NCI-H1092 (cell line): ENCODE measurements at regions not wholly inside any gene's neighbourhood (a gene's known extent, or its start where the extent isn't known, plus 50 kb on each side); places are given as distances from the start of the nearest gene placed in this dataset.

Source experiments
- DNase-seq: peaks from one replicate; lab custom pipeline; 2025; lab: John Stamatoyannopoulos, UW

DNA sequence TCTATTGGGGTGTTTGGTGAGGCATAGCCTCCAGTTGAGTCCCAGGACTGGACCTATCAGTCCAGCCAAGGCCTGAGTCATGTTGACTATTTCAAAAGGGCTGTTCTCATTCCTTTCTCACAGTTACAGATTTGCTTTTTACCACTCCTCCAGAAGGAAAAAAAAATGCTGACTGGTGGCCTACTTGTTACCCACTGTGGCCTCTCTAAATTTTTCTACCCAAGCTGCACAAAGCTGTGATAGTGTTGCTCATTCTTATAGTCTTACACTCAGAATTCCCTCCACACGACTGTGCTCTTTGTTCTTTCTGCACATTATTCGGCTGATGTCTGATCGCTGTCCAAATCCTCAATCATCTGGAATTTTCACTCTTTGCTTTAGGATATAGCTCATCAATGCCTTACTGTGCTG lies 1142.2 kb downstream of the IGSF11 start:
- DNase-seq: no peak

DNA sequence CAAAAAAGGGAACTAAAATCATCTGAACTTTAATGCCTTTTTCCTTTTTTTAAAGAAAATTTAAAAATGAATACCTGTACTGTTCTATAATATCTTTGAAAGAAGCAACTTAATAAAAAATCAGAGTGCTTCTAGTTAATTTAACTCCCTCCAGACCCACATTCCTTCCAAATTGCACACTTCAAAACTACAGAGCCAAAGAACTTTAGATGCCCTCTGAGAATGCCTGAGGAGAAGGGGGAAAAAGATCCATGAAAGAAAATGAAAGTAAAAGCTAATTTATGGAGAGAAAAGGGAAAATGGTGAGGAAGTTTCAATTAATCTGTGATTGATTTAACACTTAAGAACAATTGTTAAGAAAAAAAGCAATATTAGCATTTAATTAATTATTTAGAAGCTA lies 1141.6 kb downstream of the IGSF11 start:
- DNase-seq: no peak

DNA sequence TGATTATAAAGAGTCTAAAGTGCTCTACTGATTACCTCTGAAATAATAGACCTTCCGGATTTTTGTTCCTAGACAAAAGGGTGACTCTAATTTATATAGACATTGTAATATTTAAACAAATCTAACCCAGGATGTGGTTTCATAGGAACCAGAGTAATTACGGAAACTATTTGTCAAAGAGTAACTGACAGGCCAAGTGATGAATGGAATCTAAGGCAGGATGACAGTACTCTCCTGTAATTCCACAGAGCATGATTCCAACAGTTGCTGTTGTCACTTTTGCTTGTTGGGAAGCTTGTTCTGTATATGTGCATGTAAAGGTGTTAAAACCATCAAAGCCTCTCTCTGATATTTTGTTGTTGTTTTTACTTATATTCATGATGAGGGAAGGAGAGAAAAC lies 1141.0 kb downstream of the IGSF11 start:
- DNase-seq: no peak

DNA sequence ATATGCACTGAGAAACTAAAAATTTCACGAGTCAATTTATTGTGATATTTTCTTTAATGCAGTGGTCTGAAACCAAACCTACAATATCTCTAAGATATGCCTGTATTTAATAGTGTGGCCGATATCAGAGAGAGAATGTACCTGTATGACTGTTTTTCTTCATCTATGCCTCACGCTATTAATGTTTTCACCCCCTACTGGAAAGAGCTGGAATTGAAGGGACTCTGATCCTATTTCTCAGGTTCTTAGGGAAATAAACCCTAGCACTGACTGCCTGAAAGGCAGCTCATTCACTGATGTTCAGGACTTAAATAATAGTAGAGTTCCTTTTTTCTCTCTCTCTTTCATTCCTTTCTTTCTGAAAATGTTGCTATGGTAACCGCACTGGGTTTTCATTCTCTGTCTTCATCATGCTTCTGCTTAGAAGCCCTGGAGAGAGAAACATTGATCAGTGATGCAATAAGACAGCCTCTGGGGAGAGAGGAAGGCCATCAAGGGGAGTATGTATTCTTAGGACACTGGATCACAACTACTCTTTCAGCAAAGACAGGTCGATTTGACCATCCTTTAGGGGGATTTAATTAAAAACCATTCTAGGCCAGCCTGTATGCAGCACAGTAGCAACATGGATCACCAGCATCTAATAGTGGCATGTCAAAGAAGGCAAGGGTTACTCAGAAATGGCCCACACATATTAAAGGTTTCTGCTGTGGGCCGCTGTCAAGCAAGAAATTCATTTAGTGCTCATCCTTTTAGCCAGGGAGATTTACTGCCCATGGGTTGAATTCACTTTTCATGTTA lies 1135.7 kb downstream of the IGSF11 start:
- DNase-seq: no peak

DNA sequence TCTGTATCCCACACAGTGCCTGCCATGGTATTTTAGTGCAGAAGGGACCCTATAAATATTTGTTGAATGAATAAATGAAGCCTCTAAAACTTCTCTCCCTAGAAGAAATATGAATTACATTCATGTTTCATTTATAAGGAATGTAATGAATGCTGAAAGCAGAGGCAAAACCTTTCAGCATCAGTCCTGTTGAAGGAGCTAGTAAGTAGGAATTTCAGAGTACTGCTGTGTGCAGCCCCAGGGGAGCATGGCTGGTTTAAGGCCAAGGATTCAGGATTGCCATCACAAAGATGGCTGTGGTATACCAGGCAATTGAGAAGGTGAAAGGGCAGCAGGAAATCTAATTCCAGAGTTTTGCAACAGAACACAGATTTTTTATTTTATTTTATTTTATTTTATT lies 1131.4 kb downstream of the IGSF11 start:
- no peak for DNase-seq

DNA sequence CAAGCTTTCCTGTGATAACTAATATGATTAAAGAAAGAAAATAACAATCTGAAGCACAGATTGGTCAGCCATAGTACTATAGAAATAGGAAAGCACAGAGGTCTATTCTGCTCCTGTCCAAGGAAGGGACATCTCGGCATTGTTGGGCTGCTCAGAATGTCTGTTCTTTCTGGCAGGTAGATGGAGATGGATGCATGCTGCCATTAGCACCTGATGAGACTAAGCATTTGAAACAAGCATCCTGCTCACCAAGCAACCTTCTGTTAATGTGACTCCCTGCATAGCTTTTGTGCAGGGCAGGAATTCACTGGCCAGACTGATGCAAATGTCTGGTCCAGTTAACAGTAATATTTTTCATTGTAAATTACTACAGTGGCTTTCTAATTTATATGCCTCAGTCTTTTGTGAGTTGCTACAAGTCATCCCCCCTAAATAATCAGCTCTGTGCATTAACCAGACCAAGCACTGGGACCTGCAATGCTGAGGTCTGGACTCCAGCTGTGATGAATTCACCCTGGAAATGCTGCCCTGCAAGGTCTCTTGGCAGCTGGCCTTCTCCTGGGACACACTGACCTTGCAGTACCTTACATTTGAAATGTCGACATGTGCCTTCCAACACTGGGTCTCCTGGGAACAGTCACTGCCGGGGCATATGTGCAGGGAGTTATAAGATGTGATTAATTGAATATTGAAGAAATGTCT lies 1123.7 kb downstream of the IGSF11 start:
- DNase-seq: no peak

DNA sequence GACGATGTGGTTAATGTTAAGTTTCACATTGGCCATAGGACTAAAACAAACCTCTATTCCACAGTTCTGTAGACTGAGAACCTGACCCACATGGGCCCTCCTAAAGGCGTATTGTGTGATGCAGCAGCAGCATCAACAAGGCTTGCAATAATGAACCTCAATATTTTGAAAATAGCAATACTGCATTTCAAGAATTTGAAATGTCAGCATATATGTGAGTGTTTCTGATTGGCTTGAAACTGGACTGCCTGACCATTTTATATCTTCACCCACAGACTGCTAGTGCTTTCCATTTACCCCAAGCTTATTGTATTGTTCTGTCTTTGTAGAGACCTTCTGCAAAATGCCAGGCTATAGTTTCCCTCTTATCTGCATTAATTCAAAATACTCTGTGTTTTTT lies 1122.3 kb downstream of the IGSF11 start:
- DNase-seq: no peak

DNA sequence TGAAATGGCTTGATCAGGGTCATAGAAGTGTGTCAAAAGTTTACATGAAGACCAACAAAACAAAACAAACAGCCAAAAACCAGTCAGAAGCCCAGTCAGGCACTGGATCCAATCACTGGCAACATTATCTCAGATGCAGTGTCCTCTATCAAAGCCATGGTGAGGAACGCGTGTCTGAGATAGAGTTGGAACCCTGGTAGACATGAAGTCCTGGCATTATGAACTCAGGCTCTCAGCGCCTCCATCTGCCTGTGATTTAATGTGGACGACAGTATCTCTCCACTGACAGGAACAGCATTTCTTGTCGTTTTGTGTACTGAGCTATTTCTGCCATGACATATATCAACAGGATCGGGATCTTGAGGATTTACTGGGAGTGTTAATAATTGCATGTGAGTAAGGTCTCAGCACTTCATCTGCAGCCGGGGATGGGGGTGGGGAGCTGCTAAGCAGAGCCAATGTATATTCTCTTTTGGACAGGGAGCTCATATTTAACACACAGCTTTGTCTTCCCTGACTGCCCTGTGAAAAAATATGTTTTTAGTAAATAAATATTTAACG lies 1120.0 kb downstream of the IGSF11 start:
- DNase-seq: no peak

DNA sequence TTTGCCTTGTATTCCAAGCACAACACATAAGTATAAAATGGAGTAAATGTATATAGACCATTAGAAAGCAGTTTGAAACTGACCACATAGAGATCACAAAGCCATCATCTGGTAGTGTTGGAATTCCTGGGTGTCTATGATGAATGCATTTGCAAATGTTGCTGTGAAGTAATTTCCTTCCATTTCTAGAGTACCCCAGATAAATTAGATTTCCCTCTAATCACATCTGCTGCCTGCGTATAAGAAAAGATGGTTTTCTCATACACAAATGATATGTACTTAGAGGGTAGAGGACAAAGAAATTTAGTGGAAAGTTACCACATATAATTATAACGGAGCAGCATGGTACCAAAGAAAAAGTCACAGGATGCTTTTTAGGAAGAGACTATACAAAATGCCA lies 1117.8 kb downstream of the IGSF11 start:
- no peak for DNase-seq

DNA sequence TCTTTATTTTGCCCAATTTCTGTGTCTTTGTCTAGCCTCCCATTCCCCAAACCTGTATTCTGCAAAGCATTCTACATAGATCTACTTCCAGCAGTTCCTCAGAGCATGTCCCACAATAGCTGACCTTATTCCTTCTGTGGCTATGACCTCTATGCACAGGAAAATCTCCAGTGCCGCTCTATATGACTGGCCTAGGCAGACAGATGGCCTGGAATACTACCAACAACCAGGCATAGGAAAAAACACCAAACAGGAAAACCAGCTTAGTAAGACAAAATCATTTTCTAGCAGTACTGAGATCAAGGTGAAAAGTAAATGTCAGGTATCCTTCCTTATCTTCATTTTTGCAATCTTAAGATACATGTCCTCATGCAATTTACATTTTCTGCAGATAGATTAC lies 1115.0 kb downstream of the IGSF11 start:
- no peak for DNase-seq

DNA sequence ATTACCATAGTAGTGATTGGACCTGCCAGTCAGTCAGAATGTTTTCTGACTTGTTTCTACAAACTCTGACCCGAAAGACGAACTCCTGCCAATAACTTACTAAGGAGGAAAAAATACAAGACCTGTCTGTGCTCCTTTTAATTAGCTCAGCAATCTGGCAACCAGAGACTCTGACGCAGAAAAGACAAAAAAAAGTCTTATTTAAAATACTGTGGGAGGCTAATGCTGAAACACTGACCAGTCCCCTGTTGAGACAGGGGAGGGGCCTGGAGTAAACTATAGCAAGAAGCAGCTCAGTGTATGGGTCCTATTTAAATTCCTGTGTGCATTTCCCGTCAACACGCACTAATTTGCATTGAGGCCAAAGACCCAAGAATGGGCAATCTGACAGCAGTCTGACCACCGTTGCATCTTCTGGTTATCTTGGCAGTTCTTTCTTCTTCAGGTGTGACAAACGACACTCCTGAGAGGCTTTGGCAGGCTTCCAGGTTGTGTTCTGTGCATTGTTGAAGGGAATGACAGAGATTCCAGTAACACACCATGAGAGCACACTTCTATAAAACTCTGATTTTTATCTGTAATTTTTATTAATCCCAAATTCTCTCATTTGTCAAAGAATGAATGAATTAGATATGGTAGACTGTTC lies 1114.3 kb downstream of the IGSF11 start:
- DNase-seq: no peak

DNA sequence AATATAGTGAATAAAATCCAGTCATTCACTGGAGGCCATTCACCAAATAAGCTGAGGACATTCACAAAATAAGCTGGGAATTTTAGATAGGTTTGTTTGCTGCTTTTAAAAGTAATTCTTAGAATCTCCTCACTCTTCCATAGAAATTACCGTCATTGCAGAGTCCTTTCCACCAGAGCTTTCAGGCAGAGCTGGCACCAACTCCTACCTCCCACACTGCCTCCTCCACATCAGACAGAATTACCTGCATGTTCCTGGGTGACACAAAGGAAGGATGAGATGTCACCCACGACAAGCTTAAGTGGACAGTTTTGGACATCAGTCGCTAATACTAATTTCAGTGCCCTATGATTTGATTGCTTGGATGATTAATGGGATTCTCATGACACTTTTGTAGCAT lies 1113.2 kb downstream of the IGSF11 start:
- no peak for DNase-seq

DNA sequence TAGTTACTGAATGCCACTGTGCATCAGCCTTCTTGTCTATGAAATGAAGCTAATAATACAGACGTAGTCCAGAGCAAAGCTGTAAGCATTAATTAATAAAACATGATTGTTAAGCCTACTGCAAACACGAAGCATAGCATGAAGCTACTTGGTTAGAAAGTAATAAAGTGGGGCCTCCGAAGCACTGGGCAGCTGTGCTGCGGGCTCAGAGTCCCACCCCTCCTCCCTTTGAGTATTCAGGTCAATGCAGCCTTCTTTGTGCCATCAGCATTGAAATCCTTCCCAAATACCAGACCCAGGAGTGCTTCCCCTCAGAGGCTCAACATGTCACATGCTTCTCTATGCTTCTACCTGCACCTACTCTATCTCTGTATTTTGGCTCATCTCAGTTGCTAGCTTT lies 1112.6 kb downstream of the IGSF11 start:
- no peak for DNase-seq

DNA sequence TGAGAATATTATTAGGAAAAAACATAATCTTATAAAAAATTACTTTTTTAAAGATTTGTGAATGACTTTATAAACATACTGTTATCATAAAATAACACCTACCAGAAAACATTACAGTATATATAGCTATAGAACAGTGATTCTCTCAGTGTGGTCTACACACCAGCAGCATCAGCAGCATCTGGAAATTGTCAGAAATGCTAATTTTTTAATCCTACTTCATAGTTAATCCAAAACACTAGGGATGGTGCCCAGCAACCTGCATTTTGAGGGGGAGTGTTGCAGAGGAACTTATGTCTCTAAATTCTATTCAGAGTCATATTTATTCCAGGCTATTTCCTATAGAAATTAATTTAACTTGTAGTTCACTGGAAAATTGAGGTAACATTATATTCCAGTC lies 1107.8 kb downstream of the IGSF11 start:
- no peak for DNase-seq

DNA sequence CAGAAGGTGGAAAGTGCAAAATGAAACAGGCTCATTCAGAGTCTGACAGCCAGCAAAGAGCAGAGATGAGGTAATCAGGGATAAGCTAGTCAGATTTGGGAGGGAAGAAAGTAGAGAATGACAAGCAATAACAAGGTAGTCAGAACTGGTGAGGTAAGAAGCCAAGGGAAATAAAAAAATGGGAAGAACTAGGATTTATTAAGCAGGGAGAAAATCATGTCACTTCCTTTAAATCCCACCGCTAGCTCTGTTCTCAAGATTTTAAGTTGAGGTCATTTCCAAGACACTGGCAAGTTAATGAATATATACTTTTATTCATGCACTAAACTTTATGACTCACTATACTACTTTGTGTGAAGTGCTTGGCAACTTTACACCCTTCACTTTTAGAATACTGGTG lies 1106.8 kb downstream of the IGSF11 start:
- DNase-seq: no peak

DNA sequence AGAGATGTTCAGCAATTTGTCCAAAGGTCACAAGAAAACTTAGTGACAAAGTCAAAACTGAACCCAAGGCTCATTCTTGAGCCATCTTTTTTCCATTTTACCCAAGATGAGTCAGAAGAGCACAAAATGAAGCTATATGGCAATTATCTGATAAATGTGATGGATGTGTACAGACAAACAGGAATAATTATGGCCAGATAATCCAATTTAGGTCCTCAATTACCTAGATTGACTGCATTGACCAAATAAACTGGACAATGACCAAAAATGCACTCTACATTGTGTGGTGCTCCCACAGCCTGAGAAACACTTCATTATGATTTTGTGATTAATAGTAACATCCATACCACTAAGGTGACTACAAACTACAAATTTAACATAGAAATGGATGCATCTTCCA lies 1105.8 kb downstream of the IGSF11 start:
- no peak for DNase-seq

DNA sequence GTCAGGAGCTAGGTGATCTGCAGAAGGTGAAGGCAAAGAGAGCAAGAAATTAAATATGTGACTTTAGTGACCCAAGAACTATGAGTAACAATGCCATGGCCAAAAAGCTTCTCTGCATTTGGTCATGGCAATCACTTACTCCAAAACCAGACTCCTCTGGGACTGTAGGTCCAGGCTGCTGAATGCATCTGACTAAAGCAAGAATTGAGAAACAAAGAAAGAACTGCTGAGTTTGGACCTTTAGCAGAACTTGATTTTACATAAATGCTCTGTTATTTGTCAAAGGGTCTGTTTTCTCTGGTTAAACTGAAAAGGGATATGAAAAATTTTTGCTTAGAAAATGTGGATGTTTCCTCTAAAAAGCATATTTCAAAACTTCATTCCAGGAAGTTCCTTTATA lies 1102.2 kb downstream of the IGSF11 start:
- no peak for DNase-seq

DNA sequence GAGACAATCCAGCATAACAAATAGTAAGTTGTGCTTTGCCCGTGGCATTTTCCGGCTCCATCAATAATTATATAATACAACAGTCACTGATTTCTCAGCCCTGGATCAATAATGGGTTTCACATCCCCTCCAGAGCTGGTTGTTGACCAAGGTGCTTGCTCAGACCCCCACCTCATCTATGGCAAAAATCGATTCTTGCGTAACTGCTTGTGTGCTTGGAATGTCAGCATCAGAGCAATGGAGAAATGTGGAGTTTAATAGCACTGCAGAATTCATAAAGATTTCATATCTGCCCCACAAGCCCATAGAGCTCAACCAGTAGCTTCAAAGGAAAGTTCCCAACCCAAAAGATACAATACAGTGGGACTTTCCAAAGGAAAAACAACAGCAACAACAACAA lies 1098.5 kb downstream of the IGSF11 start:
- DNase-seq: no peak

DNA sequence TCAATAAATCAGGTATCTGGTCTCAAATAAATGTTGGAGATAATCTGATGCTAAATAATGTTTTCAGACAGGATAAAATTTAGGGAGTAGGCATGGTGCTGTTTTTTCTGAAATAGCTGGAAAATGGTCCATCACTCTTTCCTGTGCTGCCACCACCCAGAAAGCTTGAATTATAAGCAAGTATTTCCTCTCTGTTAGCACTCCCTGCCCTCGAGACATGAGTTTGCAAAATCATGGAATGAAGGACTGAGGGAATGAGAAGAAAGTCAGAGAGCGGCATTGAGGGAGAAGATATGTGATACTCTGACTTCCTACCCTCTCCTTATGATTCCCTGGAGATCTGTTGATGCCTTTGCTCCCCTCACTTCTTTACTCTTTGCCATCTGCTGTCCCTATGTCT lies 1095.7 kb downstream of the IGSF11 start:
- no peak for DNase-seq

DNA sequence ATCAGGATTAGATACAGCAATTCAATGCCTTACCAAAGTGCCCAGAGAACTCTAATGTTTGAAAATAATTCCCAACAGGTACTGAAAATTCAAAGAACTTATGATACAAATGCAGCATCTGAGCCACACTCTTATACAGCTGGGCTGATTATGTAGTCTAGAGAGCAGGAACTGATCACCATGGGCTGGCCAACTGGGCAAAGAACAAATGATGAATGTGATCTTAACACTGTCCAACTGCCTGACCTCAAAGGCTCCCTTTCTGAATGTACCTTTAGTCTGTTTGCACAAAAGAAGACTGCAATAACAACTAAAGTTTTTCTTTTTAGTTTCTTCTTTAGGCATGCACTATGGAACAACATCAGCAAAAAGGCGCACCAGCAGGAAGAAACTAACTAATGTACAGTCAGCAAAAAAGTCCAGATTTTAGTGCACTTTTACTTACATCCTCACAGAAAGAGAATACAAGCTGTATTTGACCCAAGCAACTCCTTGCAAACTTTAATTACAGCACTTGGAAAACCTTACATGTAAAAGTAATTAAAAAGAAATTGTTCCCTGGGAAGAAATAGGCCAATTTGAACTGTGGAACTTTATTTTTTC lies 1095.1 kb downstream of the IGSF11 start:
- no peak for DNase-seq

DNA sequence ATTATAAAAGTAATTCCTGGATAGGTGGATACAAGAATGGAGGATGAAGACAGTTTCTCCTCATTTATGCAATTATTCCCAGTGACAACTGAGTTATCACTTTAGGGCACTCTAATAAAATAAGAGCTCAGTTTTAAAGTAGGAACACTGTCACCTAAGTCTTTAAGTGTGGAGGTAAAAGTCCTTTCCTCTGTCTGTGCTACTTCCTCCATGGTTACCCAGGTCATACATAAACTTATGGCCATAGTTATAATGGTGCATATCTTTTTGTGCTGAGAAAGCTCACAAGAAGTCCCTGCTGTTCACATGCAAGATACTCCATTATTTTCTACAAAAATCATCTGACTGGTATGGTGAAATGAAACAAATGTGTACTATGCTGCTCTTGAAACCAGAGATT lies 1093.6 kb downstream of the IGSF11 start:
- no peak for DNase-seq

DNA sequence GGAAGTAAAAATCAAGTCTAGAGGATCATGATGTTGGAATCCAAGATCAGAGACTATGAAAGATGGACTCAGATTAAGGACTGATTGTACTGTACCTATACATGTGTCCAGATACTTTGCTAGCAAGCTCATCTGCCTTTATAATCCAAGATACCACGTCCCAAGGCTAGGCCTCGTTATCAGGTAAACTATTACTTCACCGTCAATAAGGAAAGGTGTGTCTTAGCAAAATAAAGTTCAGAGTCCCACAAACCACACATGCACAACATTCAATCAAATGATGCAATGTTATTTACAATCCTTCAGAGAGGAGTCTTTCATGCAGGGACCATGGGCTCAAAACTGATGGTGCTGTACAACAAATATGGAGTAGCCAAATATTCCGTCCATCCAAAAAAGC lies 1092.9 kb downstream of the IGSF11 start:
- no peak for DNase-seq

DNA sequence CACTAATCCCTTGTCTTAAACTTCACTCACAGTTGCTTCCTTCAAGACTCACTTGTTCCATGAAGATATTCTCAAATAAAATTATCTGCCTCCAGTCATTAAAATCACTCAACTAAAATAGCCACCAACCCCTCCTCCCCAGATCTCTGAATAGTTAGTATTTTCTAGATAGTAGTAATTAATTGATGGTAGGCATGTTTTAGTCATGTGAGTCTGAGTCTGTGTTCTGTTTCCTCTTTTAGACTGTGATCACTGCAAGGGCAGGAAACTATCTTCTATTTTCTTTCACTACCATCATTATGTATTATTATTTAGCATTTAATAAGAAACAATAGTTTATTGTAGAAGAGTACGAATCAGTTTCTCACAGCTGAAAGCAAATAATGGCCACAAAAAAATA lies 1080.5 kb downstream of the IGSF11 start:
- DNase-seq: no peak
